Natural killer cell (primary cell): ENCODE measurements at regions not wholly inside any gene's neighbourhood (a gene's known extent, or its start where the extent isn't known, plus 50 kb on each side); places are given as distances from the start of the nearest gene placed in this dataset.

Experiments
- ATAC-seq, 3 donors: fragments of 150-1000 bp in 2 of 3; fragments of 200-7000 bp in 1 of 3; cut with Tn5 transposase; 1 replicate in 1 of 3; 2 replicates in 2 of 3; pipeline ENCODE4 v1.10.0; 2021; ENCODE audit warnings: mild to moderate bottlenecking in 2 of 3, moderate library complexity in 2 of 3
- DNase-seq, 2 donors: peaks; one replicate each; pipeline versions ENCODE4 v3.0.0 to v3.0.0-alpha.2; 2013 to 2021; ENCODE audit warnings: mixed read lengths in 1 of 2
- H3K27ac ChIP-seq: one replicate; pipeline ENCODE4 v1.5.1; 2013; ENCODE audit warnings: mild to moderate bottlenecking, low read length
- H3K27me3 ChIP-seq: one replicate; pipeline ENCODE4 v1.6.1; 2013; ENCODE audit warnings: low read length; ENCODE audit not compliant: control insufficient read depth, insufficient read depth
- H3K36me3 ChIP-seq: one replicate; pipeline ENCODE4 v1.6.1; 2013; ENCODE audit warnings: low read length; ENCODE audit not compliant: control insufficient read depth, insufficient read depth
- H3K4me1 ChIP-seq: one replicate; pipeline ENCODE4 v1.6.1; 2013; ENCODE audit warnings: low read length; ENCODE audit not compliant: control insufficient read depth, insufficient read depth
- H3K4me3 ChIP-seq: one replicate; pipeline ENCODE4 v1.5.1; 2013; ENCODE audit warnings: low read length
- H3K9me3 ChIP-seq: one replicate; pipeline ENCODE4 v1.6.1; 2013; ENCODE audit warnings: low read length; ENCODE audit not compliant: control insufficient read depth, insufficient read depth
- H3K27ac Mint-ChIP-seq, 2 donors: one replicate each; pipeline ENCODE4 v1.8.0; 2022; ENCODE audit warnings: mild to moderate bottlenecking in 2 of 2, mixed read lengths in 2 of 2, moderate library complexity in 1 of 2
- H3K27me3 Mint-ChIP-seq, 2 donors: one replicate each; pipeline ENCODE4 v1.8.0; 2022; ENCODE audit warnings: low read depth in 2 of 2, mixed read lengths in 2 of 2
- H3K36me3 Mint-ChIP-seq: one replicate; pipeline ENCODE4 v1.8.0; 2022; ENCODE audit warnings: mixed read lengths
- H3K4me1 Mint-ChIP-seq, 2 donors: one replicate each; pipeline ENCODE4 v1.8.0; 2022; ENCODE audit warnings: mixed read lengths in 2 of 2
- H3K4me3 Mint-ChIP-seq: one replicate; pipeline ENCODE4 v1.8.0; 2022; ENCODE audit warnings: mild to moderate bottlenecking, moderate library complexity, mixed read lengths
- H3K9me3 Mint-ChIP-seq, 2 donors: one replicate each; pipeline ENCODE4 v1.8.0; 2022; ENCODE audit warnings: mixed read lengths in 2 of 2
- CTCF ChIP-seq: fragments of 200-600 bp; IDR thresholded peaks from one replicate; pipeline ENCODE4 v1.8.0; 2022; ENCODE audit warnings: antibody characterized with exemption
- WGBS: methylation state at CpG from one replicate; pipeline ENCODE4 v1.1.7; 2013; ENCODE audit warnings: missing lambda C conversion rate; ENCODE audit not compliant: insufficient coverage; 5-methylcytosine and 5-hydroxymethylcytosine counted together
- intact Hi-C: fragments of 100-400 bp; cut with micrococcal nuclease; formaldehyde crosslinking; loops from one replicate; pipeline ENCODE4 v1.14.2; 2022

- Histone ChIP-seq H3K4me1 (no peaks in the 10 kb centered on the region), H3K36me3 (no peaks in the 10 kb centered on the region), H3K9me3 (no peaks in the 10 kb centered on the region), H3K27ac (no peak overlapping the region), H3K27me3 (no peaks in the 10 kb centered on the region), H3K4me3 (no peak overlapping the region)
- peaks cover 10 to 35% of the 10 kb centered on the region in 2 donors for H3K27me3 Mint-ChIP-seq
- 94% methylated on average over 2 of the region's 3 CpGs for WGBS
- DNase-seq (no peak), ATAC-seq (no peak)
- no peaks in the 10 kb centered on the region for H3K36me3 Mint-ChIP-seq
- no peak overlapping the region for H3K27ac Mint-ChIP-seq
- TF ChIP-seq CTCF = no peak
- intact Hi-C loops = no loop called here
- no peaks in the 10 kb centered on the region for H3K4me1 Mint-ChIP-seq
- no peaks in the 10 kb centered on the region for H3K9me3 Mint-ChIP-seq
- no peak overlapping the region for H3K4me3 Mint-ChIP-seq
These were observed 117.3 kb downstream of the QRSL1 start for GRCh38 chr6:106746652-106747051.

GRCh38 chr6:106745824-106746582 lies 116.6 kb downstream of the QRSL1 start:
- intact Hi-C loops = no loop called here
- H3K36me3 ChIP-seq = no peaks in the 10 kb centered on the region
- no peaks in the 10 kb centered on the region for H3K27me3 ChIP-seq
- H3K4me1 ChIP-seq = no peaks in the 10 kb centered on the region
- no peak for TF ChIP-seq CTCF
- H3K9me3 ChIP-seq = no peaks in the 10 kb centered on the region
- ATAC-seq (no peak), DNase-seq (no peak)
- H3K4me1 Mint-ChIP-seq = no peaks in the 10 kb centered on the region
- no peaks in the 10 kb centered on the region for H3K36me3 Mint-ChIP-seq
- 85% methylated on average over 4 of the region's 5 CpGs for WGBS
- no peaks in the 10 kb centered on the region for H3K9me3 Mint-ChIP-seq
- H3K4me3 Mint-ChIP-seq = no peak overlapping the region
- peaks cover 10 to 40% of the 10 kb centered on the region in 2 donors for H3K27me3 Mint-ChIP-seq
- no peak overlapping the region for H3K27ac Mint-ChIP-seq
- no peak overlapping the region for H3K4me3 ChIP-seq
- H3K27ac ChIP-seq = no peak overlapping the region

- H3K27me3 Mint-ChIP-seq = peaks cover 10 to 42% of the 10 kb centered on the region in 2 donors
- no peaks in the 10 kb centered on the region for H3K36me3 ChIP-seq
- WGBS = 89% methylated on average over 3 of the region's 3 CpGs
- no peak overlapping the region for H3K27ac ChIP-seq
- ATAC-seq = no peak
- TF ChIP-seq CTCF = no peak
- H3K36me3 Mint-ChIP-seq = no peaks in the 10 kb centered on the region
- H3K4me3 Mint-ChIP-seq = no peak overlapping the region
- H3K9me3 Mint-ChIP-seq = no peaks in the 10 kb centered on the region
- no peaks in the 10 kb centered on the region for H3K9me3 ChIP-seq
- H3K4me3 ChIP-seq = no peak overlapping the region
- no peak overlapping the region for H3K27ac Mint-ChIP-seq
- no peak for DNase-seq
- H3K4me1 ChIP-seq = no peaks in the 10 kb centered on the region
- H3K27me3 ChIP-seq = no peaks in the 10 kb centered on the region
- intact Hi-C loops = no loop called here
- H3K4me1 Mint-ChIP-seq = no peaks in the 10 kb centered on the region
These were observed 115.9 kb downstream of the QRSL1 start for GRCh38 chr6:106745197-106745770.
